Fibroblast of the aortic adventitia (primary cell): ENCODE measurements at regions not wholly inside any gene's neighbourhood (a gene's known extent, or its start where the extent isn't known, plus 50 kb on each side); places are given as distances from the start of the nearest gene placed in this dataset.

ENCODE experiments used
- DNase-seq: peaks from one replicate; pipeline ENCODE4 v3.0.0-alpha.2; 2010; ENCODE audit warnings: low read depth
- H3K4me3 ChIP-seq: 2 replicates; pipeline ENCODE4 v1.5.1; 2011; ENCODE audit warnings: low read depth, mild to moderate bottlenecking, control low read depth, low read length, moderate library complexity
- CTCF ChIP-seq: IDR thresholded peaks from 2 replicates; pipeline ENCODE4 v1.5.1; 2011; ENCODE audit warnings: mild to moderate bottlenecking, low read length, control low read depth, inconsistent platforms; ENCODE audit not compliant: insufficient read depth

DNA sequence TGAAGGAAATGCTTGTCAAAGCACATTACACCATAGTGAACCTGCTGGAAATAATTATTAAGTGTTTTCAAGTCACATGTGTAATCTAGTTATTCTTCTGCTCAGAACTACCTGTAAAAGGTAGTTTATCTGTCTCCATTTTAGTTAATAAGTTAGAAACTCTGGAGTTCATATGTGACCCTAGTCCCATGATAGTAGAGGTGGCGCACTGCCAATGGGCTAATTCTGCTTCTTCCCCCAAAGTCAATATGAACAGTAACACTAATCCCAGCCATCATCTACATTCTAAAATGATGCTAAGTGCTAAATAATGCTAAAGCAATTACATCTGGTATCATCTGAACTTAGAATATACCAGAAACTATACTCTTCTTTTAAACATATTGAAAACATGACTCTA is 361.0 kb upstream of the NECTIN3 start:
- H3K4me3 ChIP-seq = no peak overlapping the region
- no peak for DNase-seq
- no peak for TF ChIP-seq CTCF

- no peak for TF ChIP-seq CTCF
- H3K4me3 ChIP-seq = no peak overlapping the region
Measured at GRCh38 chr3:110711130-110711832, 360.3 kb upstream of the NECTIN3 start.

GRCh38 chr3:110711851-110712516 is 359.6 kb upstream of the NECTIN3 start:
- DNase-seq = no peak
- H3K4me3 ChIP-seq = no peak overlapping the region
- no peak for TF ChIP-seq CTCF

More at GRCh38 chr3:110711130-110711832, 360.3 kb upstream of the NECTIN3 start:
- no peak for DNase-seq

- DNase-seq = no peak
- TF ChIP-seq CTCF = no peak
- H3K4me3 ChIP-seq = no peak overlapping the region
Measured at GRCh38 chr3:110727056-110727455, 344.6 kb upstream of the NECTIN3 start.

- peak; percentile 34 for DNase-seq
- TF ChIP-seq CTCF = no peak
- no peak overlapping the region for H3K4me3 ChIP-seq
Measured at GRCh38 chr3:110731148-110731547, 340.5 kb upstream of the NECTIN3 start.

GRCh38 chr3:110732420-110732819 is 339.2 kb upstream of the NECTIN3 start:
- H3K4me3 ChIP-seq = no peak overlapping the region
- no peak for DNase-seq
- TF ChIP-seq CTCF = no peak
